ENCODE measurements at regions not wholly inside any gene's neighbourhood (a gene's known extent, or its start where the extent isn't known, plus 50 kb on each side); places are given as distances from the start of the nearest gene placed in this dataset.
"Not testable (repeated sequence)": the region's sequence is repeated elsewhere in the genome, so short reads cannot be mapped to it uniquely, and the experiment has no call there.

DNA sequence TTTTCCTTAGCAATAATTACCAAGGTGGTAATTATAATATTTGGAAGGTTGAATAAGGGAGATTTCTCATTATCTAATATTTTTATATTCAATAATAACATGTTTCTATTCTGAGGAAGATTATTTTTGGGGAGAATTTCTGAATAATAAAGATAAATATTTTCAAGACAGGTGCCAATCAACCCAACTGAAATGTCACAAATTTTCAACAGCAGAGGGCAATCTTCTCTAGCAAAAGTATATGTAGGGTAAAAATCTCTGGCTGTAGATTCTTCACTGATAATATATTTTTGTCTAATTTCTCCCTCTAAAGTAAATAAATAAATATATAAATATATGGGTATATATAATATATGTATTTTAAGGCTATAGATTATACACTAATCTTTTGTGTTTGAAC, 1187.2 kb upstream of the CRIM1 start:
- Histone ChIP-seq H3K27ac (ENCODE audit: insufficient read depth in 1 of 2, low read depth in 1 of 2, low read length in 2 of 2, poor library complexity in 1 of 2, severe bottlenecking in 2 of 2) (no peak overlapping the region), H3K4me3 (ENCODE audit: control insufficient read depth in 1 of 7, extremely low read depth in 1 of 7, insufficient read depth in 4 of 7, low read depth in 2 of 7, low read length in 6 of 7) (no peak overlapping the region), H3K9me3 (ENCODE audit: control extremely low read depth in 1 of 5, control insufficient read depth in 4 of 5, insufficient read depth in 2 of 5, low read depth in 1 of 5, low read length in 4 of 5) (no peaks in the 10 kb centered on the region), H3K4me1 (ENCODE audit: control extremely low read depth in 1 of 4, control insufficient read depth in 4 of 4, insufficient read depth in 4 of 4, low read length in 3 of 4) (no peaks in the 10 kb centered on the region), H3K36me3 (ENCODE audit: control insufficient read depth in 4 of 4, insufficient read depth in 4 of 4, low read length in 3 of 4) (no peaks in the 10 kb centered on the region), H3K27me3 (replicated peaks in 2 of 5; ENCODE audit: control insufficient read depth in 4 of 5, insufficient read depth in 5 of 5, low read length in 4 of 5) (no peaks in the 10 kb centered on the region)
- DNase-seq = no peak
- ChIA-PET CTCF (no interaction called here), POLR2A (no interaction called here)

DNA sequence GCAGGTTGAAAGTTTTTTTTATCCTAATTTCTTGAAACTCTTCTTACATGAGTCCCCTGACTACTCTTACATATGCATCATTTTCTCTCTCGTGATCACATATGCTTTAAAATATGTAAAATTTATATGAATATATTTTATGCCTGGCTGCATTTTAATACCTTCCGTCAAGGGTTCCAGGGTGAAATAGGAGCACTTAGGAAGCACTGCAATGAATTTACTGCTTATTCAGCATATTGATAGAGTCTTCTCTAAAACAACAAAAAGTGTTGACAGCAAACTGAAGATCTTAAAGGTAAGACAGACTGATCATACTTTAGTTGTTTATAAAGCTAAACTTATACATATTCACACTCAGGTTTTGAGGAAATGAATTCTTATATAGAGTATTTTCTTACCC, 1191.6 kb upstream of the CRIM1 start:
- Histone ChIP-seq H3K4me1 (ENCODE audit: control extremely low read depth in 1 of 4, control insufficient read depth in 4 of 4, insufficient read depth in 4 of 4, low read length in 3 of 4) (no peaks in the 10 kb centered on the region), H3K36me3 (ENCODE audit: control insufficient read depth in 4 of 4, insufficient read depth in 4 of 4, low read length in 3 of 4) (no peaks in the 10 kb centered on the region), H3K27ac (ENCODE audit: insufficient read depth in 1 of 2, low read depth in 1 of 2, low read length in 2 of 2, poor library complexity in 1 of 2, severe bottlenecking in 2 of 2) (no peak overlapping the region), H3K9me3 (ENCODE audit: control extremely low read depth in 1 of 5, control insufficient read depth in 4 of 5, insufficient read depth in 2 of 5, low read depth in 1 of 5, low read length in 4 of 5) (no peaks in the 10 kb centered on the region), H3K27me3 (replicated peaks in 2 of 5; ENCODE audit: control insufficient read depth in 4 of 5, insufficient read depth in 5 of 5, low read length in 4 of 5) (no peaks in the 10 kb centered on the region), H3K4me3 (ENCODE audit: control insufficient read depth in 1 of 7, extremely low read depth in 1 of 7, insufficient read depth in 4 of 7, low read depth in 2 of 7, low read length in 6 of 7) (no peak overlapping the region)
- WGBS (ENCODE audit: insufficient coverage) = no CpG with 5 or more reads among the region's 2 CpGs
- ChIA-PET CTCF (no interaction called here), POLR2A (no interaction called here)
- DNase-seq = no peak

DNA sequence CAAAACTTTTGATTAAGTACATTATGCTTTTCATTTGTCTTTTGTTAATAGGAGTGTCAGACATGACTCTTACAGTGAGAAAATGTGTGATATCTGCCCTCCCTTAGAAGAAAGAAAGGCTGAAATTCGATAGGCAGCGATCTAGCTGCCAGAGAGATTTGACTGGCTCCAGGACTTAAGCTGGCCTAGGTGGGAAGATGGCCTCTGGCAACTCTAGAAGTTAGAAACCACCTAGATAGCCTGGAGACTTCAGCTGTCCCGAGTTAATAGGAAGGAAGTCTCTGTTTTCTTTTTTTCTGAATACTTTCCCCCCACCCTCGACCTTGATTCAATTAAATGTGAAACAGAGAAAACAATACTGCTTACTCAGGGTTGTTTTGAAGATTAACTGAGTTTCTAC, 1194.7 kb upstream of the CRIM1 start:
- no peak overlapping the region for H3K4me3 ChIP-seq (ENCODE audit: control insufficient read depth in 1 of 7, extremely low read depth in 1 of 7, insufficient read depth in 4 of 7, low read depth in 2 of 7, low read length in 6 of 7)
- H3K4me1 ChIP-seq (ENCODE audit: control extremely low read depth in 1 of 4, control insufficient read depth in 4 of 4, insufficient read depth in 4 of 4, low read length in 3 of 4) = no peaks in the 10 kb centered on the region
- CTCF ChIA-PET = no interaction called here
- no peaks in the 10 kb centered on the region for H3K27me3 ChIP-seq (replicated peaks in 2 of 5; ENCODE audit: control insufficient read depth in 4 of 5, insufficient read depth in 5 of 5, low read length in 4 of 5)
- POLR2A ChIA-PET = no interaction called here
- no peak for DNase-seq
- no peaks in the 10 kb centered on the region for H3K36me3 ChIP-seq (ENCODE audit: control insufficient read depth in 4 of 4, insufficient read depth in 4 of 4, low read length in 3 of 4)
- H3K9me3 ChIP-seq (ENCODE audit: control extremely low read depth in 1 of 5, control insufficient read depth in 4 of 5, insufficient read depth in 2 of 5, low read depth in 1 of 5, low read length in 4 of 5) = no peaks in the 10 kb centered on the region
- WGBS (ENCODE audit: insufficient coverage) = 85% methylated on average over 2 of the region's 4 CpGs
- H3K27ac ChIP-seq (ENCODE audit: insufficient read depth in 1 of 2, low read depth in 1 of 2, low read length in 2 of 2, poor library complexity in 1 of 2, severe bottlenecking in 2 of 2) = no peak overlapping the region

DNA sequence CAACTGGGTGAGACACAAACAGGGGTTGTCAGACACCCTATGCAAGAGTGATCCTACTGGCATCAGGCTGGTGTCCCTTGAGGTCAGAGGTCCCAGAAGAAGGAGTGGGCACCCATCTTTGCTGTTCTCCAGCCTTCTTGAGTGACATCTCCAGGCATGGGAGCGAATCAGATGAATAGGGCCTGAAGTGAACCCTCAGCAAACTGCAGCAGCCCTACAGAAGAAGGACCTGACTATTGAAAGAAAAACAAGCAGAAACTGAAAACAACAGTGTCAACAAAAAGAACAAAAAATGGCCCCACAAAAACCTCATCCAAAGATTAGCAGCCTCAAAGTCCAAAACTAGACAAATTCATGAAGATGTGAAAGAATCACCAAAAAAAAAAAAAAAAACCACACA, 1229.7 kb upstream of the CRIM1 start:
- ChIA-PET POLR2A (no interaction called here), CTCF (no interaction called here)
- no peaks in the 10 kb centered on the region for H3K4me1 ChIP-seq (ENCODE audit: control extremely low read depth in 1 of 4, control insufficient read depth in 4 of 4, insufficient read depth in 4 of 4, low read length in 3 of 4)
- peaks cover 0 to 7% (median 0%) of the 10 kb centered on the region in 5 experiments for H3K9me3 ChIP-seq (ENCODE audit: control extremely low read depth in 1 of 5, control insufficient read depth in 4 of 5, insufficient read depth in 2 of 5, low read depth in 1 of 5, low read length in 4 of 5)
- no peak overlapping the region for H3K27ac ChIP-seq (ENCODE audit: insufficient read depth in 1 of 2, low read depth in 1 of 2, low read length in 2 of 2, poor library complexity in 1 of 2, severe bottlenecking in 2 of 2)
- no peak overlapping the region for H3K4me3 ChIP-seq (ENCODE audit: control insufficient read depth in 1 of 7, extremely low read depth in 1 of 7, insufficient read depth in 4 of 7, low read depth in 2 of 7, low read length in 6 of 7)
- H3K27me3 ChIP-seq (replicated peaks in 2 of 5; ENCODE audit: control insufficient read depth in 4 of 5, insufficient read depth in 5 of 5, low read length in 4 of 5) = no peaks in the 10 kb centered on the region
- DNase-seq = no peak
- WGBS (ENCODE audit: insufficient coverage) = 88% methylated on average over 1 of the region's 1 CpG
- H3K36me3 ChIP-seq (ENCODE audit: control insufficient read depth in 4 of 4, insufficient read depth in 4 of 4, low read length in 3 of 4) = no peaks in the 10 kb centered on the region

DNA sequence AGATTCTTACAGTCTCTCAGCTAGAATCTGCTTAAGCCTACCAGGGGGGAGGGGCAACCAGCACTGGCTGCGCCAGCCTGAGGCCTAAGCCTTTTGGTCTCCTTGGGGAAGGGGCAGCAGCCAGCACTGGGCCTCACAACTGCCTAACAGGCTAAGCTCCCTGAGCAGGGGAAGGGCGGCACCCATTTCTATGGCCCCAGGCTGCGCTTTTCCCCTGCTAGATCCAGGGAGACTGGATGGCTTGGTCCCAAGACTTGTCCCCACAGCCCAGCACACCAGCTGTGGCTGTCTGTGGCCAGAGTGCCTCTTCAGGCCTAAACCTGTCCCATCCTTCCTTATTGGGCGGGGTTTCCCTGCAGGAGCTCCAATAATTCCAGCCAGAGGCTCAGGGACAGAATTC, 1230.3 kb upstream of the CRIM1 start:
- Histone ChIP-seq H3K9me3 (ENCODE audit: control extremely low read depth in 1 of 5, control insufficient read depth in 4 of 5, insufficient read depth in 2 of 5, low read depth in 1 of 5, low read length in 4 of 5) (peaks cover 0 to 7% (median 0%) of the 10 kb centered on the region in 5 experiments), H3K27me3 (replicated peaks in 2 of 5; ENCODE audit: control insufficient read depth in 4 of 5, insufficient read depth in 5 of 5, low read length in 4 of 5) (no peaks in the 10 kb centered on the region), H3K4me3 (ENCODE audit: control insufficient read depth in 1 of 7, extremely low read depth in 1 of 7, insufficient read depth in 4 of 7, low read depth in 2 of 7, low read length in 6 of 7) (no peak overlapping the region), H3K4me1 (ENCODE audit: control extremely low read depth in 1 of 4, control insufficient read depth in 4 of 4, insufficient read depth in 4 of 4, low read length in 3 of 4) (no peaks in the 10 kb centered on the region), H3K27ac (ENCODE audit: insufficient read depth in 1 of 2, low read depth in 1 of 2, low read length in 2 of 2, poor library complexity in 1 of 2, severe bottlenecking in 2 of 2) (no peak overlapping the region), H3K36me3 (ENCODE audit: control insufficient read depth in 4 of 4, insufficient read depth in 4 of 4, low read length in 3 of 4) (no peaks in the 10 kb centered on the region)
- 95% methylated on average over 4 of the region's 4 CpGs for WGBS (ENCODE audit: insufficient coverage)
- DNase-seq = no peak
- ChIA-PET POLR2A (no interaction called here), CTCF (no interaction called here)

DNA sequence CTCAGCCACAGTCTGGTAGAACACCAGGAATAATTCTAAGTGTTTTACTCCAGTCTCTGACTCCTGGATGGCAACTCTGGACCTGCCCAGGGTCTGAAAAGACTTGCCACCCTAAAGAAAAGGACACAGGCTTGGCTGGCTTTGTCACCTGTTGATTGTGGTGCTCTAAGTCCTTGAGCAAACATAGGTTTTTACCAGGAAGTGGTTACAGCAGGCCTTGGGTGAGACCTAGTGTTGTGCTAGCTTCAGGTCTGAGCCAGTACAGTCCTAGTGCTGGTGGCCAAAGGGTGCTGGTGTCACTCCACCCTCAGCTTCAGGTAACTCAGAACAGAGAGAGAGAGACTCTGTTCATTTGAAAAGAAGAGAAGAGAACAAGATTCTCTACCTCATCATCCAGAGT, 1239.4 kb upstream of the CRIM1 start:
- ChIA-PET POLR2A (no interaction called here), CTCF (no interaction called here)
- no peak for DNase-seq
- Histone ChIP-seq H3K4me1 (ENCODE audit: control extremely low read depth in 1 of 4, control insufficient read depth in 4 of 4, insufficient read depth in 4 of 4, low read length in 3 of 4) (no peaks in the 10 kb centered on the region), H3K27me3 (replicated peaks in 2 of 5; ENCODE audit: control insufficient read depth in 4 of 5, insufficient read depth in 5 of 5, low read length in 4 of 5) (no peaks in the 10 kb centered on the region), H3K9me3 (ENCODE audit: control extremely low read depth in 1 of 5, control insufficient read depth in 4 of 5, insufficient read depth in 2 of 5, low read depth in 1 of 5, low read length in 4 of 5) (no peaks in the 10 kb centered on the region), H3K27ac (ENCODE audit: insufficient read depth in 1 of 2, low read depth in 1 of 2, low read length in 2 of 2, poor library complexity in 1 of 2, severe bottlenecking in 2 of 2) (no peak overlapping the region), H3K36me3 (ENCODE audit: control insufficient read depth in 4 of 4, insufficient read depth in 4 of 4, low read length in 3 of 4) (no peaks in the 10 kb centered on the region), H3K4me3 (ENCODE audit: control insufficient read depth in 1 of 7, extremely low read depth in 1 of 7, insufficient read depth in 4 of 7, low read depth in 2 of 7, low read length in 6 of 7) (no peak overlapping the region)

DNA sequence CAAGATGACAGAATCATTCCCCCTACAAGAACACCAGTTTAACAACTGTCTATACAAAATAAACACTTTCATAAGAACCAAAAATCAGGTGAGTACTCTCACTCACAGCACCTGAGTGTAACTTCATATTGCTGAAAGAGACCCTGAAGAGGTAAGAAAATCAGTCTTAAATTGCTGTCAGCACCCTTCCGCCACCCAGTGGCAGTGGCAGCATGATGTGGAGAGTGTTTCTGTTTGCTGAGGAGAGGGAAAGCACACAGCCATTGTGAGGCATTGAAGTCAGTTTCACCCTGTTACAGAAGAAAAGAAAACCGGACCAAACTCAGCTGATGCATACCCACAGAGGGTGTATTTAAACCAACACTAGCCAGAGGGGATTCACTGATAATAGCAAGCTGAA, 1240.8 kb upstream of the CRIM1 start:
- CTCF ChIA-PET = no interaction called here
- 88% methylated on average over 2 of the region's 2 CpGs for WGBS (ENCODE audit: insufficient coverage)
- no peak overlapping the region for H3K4me3 ChIP-seq (ENCODE audit: control insufficient read depth in 1 of 7, extremely low read depth in 1 of 7, insufficient read depth in 4 of 7, low read depth in 2 of 7, low read length in 6 of 7)
- H3K27ac ChIP-seq (ENCODE audit: insufficient read depth in 1 of 2, low read depth in 1 of 2, low read length in 2 of 2, poor library complexity in 1 of 2, severe bottlenecking in 2 of 2) = no peak overlapping the region
- POLR2A ChIA-PET = no interaction called here
- no peaks in the 10 kb centered on the region for H3K36me3 ChIP-seq (ENCODE audit: control insufficient read depth in 4 of 4, insufficient read depth in 4 of 4, low read length in 3 of 4)
- H3K27me3 ChIP-seq (replicated peaks in 2 of 5; ENCODE audit: control insufficient read depth in 4 of 5, insufficient read depth in 5 of 5, low read length in 4 of 5) = no peaks in the 10 kb centered on the region
- no peaks in the 10 kb centered on the region for H3K4me1 ChIP-seq (ENCODE audit: control extremely low read depth in 1 of 4, control insufficient read depth in 4 of 4, insufficient read depth in 4 of 4, low read length in 3 of 4)
- no peaks in the 10 kb centered on the region for H3K9me3 ChIP-seq (ENCODE audit: control extremely low read depth in 1 of 5, control insufficient read depth in 4 of 5, insufficient read depth in 2 of 5, low read depth in 1 of 5, low read length in 4 of 5)
- no peak for DNase-seq

DNA sequence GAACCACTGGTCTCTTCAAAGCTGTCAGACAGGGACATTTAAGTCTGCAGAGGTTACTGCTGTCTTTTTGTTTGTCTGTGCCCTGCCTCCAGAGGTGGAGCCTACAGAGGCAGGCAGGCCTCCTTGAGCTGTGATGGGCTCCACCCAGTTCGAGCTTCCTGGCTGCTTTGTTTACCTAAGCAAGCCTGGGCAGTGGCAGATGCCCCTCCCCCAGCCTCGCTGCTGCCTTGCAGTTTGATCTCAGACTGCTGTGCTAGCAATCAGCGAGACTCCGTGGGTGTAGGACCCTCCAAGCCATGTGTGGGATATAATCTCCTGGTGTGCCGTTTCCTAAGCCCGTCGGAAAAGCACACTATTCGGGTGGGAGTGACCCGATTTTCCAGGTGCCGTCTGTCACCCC, 1243.2 kb upstream of the CRIM1 start:
- H3K27me3 ChIP-seq (replicated peaks in 2 of 5; ENCODE audit: control insufficient read depth in 4 of 5, insufficient read depth in 5 of 5, low read length in 4 of 5); CTCF ChIA-PET; H3K9me3 ChIP-seq (ENCODE audit: control extremely low read depth in 1 of 5, control insufficient read depth in 4 of 5, insufficient read depth in 2 of 5, low read depth in 1 of 5, low read length in 4 of 5): not testable (repeated sequence)

More for the DNA sequence above, 1243.2 kb upstream of the CRIM1 start:
- POLR2A ChIA-PET; H3K4me1 ChIP-seq (ENCODE audit: control extremely low read depth in 1 of 4, control insufficient read depth in 4 of 4, insufficient read depth in 4 of 4, low read length in 3 of 4); H3K36me3 ChIP-seq (ENCODE audit: control insufficient read depth in 4 of 4, insufficient read depth in 4 of 4, low read length in 3 of 4); H3K27ac ChIP-seq (ENCODE audit: insufficient read depth in 1 of 2, low read depth in 1 of 2, low read length in 2 of 2, poor library complexity in 1 of 2, severe bottlenecking in 2 of 2); DNase-seq; H3K4me3 ChIP-seq (ENCODE audit: control insufficient read depth in 1 of 7, extremely low read depth in 1 of 7, insufficient read depth in 4 of 7, low read depth in 2 of 7, low read length in 6 of 7): not testable (repeated sequence)
- 100% methylated on average over 1 of the region's 10 CpGs for WGBS (ENCODE audit: insufficient coverage)

All from common myeloid progenitor, CD34-positive (primary cell).